NCI-H510A (cell line): ENCODE measurements at regions not wholly inside any gene's neighbourhood (a gene's known extent, or its start where the extent isn't known, plus 50 kb on each side); places are given as distances from the start of the nearest gene placed in this dataset.

Experiments
- DNase-seq: peaks from one replicate; lab custom pipeline; 2025; lab: John Stamatoyannopoulos, UW

DNA sequence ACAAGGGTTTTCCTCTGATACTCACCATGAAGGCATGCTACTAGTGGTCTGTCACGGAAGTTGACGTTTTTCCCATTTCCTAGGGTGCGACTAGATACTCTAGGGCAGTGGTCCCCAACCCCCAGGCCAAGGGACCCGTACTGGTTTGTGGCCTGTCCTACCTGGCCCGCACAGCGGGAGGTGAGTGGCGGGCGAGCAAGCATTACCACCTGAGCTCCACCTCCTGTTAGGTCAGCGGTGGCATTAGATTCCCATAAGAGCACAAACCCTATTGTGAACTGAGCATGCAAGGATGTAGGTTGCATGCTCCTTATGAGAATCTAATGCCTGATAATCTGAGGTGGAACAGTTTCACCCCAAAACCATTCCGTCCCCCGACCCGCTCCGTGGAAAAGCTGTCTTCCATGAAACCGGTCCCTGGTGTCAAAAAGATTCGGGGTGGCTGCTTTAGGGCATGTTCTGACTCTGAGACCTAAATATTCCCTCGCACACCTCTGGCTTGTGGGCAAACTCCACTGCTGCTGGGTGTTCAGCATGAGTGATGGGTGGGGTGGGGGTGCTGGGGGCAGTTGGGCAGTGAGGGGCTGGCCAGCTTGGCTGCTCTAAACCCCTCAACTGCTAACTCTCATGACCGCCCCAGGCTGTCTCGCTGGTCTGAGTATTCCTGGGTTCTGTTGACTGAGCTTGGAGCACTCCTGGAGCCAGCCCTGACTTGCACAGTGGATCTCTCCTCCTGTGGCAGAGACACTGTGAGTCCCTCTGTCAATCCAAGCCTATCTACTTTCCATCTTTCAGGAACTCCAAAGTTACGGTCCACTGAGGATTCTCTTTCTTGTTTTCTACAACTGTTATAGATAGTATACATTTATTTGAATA, 78.3 kb upstream of the NEK6 start:
- DNase-seq, result no peak

DNA sequence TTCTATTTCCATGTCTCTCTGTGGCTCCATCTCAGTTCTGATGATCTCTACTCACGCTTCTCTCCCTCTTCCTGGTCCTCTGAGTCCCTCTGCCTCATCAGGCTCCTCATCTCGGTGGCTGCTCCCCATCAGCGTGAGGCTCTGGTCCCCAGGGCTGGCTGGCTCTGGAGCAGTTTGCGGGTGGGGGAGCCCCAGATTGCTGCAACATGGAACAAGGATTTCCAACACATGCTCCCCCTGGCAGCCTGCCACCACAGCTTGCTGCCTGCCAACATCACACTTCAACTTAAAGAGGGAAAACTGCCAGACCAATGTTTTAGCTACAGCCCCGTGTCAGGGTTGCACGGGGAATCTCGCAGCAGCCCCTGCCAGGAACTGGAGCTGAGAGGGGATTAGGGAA, 77.2 kb upstream of the NEK6 start:
- no peak for DNase-seq

DNA sequence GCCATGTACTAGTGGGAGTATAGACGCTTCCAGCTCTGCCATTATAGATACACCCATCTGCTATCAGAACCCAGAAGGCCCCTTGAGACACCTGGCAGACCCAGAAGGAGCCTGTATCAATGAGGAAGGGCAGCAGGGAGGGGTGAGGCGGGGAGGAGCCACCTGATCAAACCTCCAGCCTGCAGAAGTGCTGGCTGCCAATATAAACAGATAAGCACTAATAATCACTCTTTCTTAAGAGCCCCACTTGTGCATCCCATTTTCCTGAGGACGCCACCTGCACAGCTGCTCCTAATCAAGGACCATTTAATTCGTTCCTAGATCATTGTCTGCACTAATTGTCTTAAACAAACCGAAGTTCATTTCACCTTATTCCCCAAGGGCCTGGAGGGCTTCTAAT, 75.0 kb upstream of the NEK6 start:
- DNase-seq, result no peak

DNA sequence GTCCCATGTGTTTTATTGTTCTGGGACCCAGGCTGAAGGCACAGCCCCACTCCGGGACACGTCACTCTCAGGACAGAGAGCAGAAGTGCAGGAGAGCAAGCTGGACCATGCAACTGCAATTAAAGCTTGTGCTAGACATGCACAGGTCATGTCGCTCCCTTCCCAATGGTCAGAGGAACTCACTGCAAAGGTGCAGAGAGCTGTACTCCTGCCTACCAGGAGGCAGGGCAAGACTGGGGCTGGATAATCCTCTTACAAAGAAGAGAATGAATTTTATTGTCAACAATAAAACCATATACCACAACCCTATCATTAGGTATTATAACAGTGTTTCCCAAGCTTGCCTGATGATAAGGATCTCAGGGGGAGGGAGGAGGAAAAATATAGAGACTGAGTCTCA, 74.0 kb upstream of the NEK6 start:
- DNase-seq, result no peak

DNA sequence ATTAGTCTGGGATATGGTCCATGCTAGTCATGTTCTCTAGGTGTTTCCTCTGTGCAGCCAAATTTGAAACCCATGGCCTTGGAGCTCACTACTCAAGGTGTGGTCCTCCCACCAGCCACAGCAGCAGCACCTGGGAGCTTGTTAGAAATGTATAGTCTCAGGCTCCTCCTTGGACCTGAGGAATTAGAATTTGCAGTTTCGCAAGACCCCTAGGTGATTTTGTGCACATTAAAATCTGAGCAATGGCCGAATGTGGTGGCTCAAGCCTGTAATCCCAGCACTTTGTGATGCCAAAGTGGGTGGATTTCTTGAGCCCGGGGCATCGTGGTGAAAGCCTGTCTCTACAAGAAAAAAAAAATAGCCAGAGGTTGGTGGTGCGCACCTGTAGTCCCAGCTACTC, 72.3 kb upstream of the NEK6 start:
- no peak for DNase-seq

DNA sequence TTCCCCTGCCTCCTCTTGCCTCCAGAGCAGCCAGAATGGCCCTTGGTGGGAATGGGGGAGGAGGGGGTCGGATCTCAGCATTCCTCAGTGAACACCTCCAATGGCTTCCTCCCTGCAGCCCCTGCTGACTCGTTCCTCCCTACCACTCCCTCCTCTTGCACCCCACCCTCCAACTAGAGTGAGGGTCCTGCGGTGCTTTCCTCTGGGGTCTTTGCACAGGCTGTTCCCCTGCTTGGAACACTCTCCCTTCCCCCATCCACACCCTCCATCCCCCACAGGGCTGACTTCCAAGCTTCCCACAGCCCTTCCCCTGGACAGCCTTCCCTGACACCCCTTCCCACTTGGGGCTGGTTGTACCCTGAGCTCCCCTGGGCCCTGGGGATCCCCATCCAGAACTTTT, 70.4 kb upstream of the NEK6 start:
- DNase-seq, result no peak

DNA sequence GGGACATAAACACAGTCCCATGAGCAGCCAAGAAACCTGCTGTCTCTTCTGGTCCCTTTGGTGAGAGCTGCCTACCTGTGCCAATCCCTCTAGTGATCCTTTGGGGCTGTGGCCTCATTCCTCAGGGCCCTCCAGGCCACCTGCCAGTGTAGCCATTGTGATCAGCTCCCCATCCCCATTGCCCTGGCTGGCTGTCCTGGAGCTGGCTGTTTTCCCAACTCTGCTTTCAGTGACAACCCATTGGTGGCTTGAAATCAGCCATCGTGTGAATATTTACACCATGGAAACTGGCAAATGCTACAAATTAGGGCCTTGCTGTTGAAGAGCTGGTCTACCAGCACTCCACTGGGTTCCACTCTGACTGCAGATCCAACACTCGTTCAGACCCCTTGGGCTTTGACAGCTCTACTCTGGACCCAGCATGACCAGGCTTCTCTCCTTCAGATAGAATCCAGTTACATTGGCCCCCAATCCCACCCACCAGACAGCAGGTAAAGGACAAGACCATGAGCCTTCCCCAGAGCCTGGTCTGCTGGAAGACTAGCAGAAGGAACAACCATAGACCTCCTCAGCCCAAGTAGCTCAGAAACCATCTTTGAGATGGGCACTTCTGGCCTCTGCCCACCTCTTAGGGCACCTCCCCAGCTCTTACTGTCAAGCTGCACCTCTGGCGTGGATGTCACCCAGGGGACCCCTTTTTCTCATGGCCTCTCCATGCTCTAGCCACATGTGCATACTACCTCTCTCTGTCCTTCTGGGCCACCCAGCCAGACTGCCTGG, 69.2 kb upstream of the NEK6 start:
- DNase-seq, result no peak

DNA sequence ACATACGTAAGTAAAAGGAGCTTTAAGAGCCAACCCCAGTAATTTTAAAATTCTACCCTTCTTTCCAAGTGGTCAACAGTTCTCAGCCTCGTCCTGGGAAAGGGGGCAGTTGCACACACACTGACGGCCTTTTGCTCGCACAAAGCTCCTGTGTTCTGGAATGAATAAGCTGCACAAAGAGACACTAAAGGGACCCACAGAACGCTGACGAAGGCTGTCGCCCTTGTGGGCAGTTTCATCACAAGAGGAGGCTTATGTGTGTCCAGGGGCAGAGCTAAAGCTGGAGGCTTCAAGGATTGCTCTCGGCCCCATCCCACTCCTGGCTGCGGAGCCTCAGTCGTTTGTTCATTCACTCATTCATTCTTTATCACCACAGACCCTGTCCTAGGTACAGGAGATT, 67.0 kb upstream of the NEK6 start:
- no peak for DNase-seq

DNA sequence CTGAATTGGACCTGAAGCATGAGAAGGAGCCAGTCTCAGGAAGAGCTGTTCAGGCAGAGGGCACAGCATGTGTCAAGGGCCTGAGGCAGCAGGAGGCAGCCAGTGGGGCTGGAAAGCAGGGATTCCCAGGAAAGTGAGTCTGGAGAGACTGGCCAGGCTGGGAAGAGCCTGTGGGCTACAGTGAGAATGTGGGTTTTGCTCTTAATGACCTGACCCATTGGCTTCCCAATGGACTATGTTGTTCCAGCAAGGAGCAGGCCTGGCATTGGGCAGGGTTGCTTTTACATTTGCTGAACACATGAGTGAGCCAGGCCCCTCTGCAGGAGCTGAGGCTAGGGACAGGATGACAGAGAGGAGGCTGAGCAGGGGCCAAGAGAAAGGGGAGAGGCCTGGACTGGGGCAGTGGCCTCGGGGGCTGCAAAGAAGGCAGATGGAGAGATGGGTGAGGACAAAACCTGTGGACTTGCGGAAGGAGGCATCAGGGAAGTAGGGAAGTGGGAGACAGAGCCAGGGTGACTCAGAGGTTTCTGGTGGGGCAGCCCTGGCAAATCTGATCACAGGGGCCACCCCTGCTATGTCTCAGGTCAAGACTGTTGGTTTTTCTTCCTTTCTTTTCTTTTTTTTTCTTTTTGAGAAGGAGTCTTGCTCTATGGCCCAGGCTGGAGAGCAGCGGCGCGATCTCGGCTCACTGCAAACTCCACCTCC, 65.9 kb upstream of the NEK6 start:
- DNase-seq, result no peak

DNA sequence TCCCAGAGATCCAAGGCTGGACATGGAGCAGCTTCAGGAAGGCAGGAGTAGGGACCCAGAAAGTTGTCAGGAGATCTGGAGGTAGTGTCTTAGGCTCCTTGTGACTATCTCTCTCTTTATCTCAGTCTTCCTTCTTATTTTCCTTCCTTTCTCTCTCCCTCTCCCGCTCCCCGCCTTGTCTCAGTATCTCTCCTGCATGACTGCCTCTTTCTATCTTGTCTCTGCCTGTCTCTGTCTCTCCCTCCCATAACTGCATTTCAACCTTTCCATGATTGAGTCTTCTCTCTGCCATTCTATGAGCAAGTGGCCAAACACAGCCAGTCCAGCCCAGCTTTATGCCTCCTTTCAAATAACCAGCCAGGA, 61.0 kb upstream of the NEK6 start:
- no peak for DNase-seq

DNA sequence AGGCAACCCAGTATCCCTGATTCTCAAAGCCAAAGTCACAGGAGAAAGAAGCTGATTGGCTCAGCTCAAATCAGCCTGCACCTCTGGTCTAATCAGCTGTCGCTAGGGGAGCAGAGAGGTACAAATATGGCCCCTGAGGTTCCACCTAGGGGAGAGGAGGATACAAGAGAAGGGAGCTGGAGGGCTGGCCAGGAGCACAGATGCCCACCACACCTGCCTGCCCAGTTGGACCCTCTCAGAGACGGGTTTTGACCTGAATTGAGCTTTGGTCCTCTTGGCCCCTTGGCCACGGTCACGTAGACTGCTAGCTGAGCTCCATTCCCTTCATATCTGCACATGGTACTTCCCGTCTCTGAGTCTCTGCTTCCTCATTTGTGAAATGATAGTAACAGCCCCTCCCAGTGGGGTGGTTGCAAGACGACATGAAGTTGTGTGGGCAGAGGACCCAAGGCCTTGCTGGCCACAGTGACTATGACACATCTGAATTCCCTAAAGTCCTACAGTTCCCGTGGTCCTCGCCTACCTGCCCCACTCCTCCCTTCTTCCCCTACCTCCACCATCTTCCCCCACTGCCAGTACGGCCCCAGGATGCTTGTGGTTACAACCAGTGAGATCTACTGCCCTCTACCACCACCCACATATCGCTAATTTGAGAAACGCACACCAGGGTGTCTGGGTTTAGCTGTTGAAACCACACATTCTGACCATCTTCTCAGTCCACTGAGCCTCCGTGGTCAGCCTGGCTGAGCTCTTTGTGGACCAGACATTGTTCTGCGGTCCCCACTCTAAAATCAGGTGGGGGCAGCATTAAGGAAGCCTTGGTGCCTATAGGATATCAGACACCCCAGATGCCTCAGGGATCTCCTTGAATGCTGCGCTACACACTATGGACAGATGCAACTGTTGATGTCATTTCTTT, 60.3 kb upstream of the NEK6 start:
- DNase-seq, result no peak

DNA sequence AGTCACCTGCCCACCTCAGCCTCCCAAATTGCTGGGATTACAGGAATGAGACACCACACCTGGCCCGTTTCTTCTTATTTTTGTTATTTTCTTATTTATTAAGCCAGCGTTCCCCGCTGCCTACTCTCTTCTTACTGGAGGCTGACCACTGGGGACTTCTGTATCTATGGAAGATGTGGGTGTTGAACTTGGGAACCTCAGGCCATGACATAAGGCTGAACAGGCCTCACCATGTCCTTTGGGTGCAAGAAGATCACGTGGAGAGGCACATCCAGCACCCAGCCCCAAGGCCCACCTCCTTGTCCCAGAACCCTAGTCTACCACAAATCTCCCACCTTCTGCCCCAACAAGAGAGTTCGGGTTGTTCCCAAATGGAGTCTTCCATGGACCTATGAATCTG, 59.4 kb upstream of the NEK6 start:
- DNase-seq, result no peak

DNA sequence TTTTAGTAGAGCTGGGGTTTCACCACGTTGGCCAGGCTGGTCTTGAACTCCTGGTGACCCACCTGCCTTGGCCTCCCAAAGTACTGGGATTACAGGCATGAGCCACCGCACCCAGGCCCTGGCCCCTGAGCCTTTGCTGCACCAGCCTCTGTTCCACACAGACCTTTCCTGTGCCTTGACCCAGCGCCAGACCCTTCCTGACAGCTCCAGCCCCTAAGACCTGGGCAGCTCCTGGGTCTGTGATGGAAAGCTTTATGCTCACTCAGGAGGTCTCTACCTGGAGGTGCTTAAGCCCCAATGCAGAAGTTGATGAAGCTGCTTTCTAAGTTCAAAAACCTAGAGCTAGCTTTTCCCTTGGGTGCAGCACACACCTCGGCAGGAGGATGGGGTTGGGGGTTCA, 58.8 kb upstream of the NEK6 start:
- DNase-seq, result no peak

DNA sequence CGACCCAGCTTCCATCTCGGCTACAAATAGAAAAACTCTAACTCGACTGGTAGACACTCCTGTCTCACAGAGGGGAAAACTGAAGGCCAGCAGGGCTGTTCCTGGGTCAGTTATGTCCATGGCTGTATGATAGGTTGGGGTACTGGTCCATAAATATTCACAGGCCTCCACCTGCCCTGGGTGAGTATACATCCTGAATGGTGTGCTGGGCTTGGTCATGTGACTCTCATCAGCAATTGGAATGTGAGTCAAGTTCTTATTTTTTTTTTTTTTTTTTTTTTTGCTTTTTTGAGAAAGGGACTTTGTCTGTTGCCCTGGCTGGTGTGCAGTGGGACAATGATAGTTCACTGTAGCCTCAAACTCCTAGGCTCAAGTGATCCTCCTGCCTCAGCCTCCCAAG, 58.3 kb upstream of the NEK6 start:
- DNase-seq, result no peak

DNA sequence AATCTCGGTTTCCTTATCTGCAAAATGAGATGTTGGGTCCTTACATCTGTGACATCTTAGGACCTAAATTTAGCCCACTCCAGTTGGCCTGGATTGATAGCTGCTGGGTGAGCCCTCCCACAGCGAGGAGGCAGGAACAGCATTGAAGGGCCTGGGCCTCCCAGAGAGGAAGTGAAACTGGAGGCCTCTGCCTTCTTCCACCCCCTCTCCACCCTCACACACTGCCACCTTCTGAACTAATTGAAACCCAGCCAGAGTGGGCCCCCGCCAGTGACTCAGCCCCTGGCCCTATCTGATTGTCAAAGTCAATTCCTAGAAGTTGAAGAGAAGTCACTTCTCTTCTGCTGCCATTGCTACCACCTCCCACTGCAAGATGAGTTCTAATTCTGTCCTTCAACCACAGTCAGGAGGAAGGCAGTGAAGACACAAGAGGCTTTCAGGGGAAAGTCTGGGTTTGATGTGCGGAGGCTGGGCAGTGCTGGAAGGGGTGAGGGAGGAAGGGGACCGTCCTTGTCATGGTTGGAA, 55.2 kb upstream of the NEK6 start:
- no peak for DNase-seq

DNA sequence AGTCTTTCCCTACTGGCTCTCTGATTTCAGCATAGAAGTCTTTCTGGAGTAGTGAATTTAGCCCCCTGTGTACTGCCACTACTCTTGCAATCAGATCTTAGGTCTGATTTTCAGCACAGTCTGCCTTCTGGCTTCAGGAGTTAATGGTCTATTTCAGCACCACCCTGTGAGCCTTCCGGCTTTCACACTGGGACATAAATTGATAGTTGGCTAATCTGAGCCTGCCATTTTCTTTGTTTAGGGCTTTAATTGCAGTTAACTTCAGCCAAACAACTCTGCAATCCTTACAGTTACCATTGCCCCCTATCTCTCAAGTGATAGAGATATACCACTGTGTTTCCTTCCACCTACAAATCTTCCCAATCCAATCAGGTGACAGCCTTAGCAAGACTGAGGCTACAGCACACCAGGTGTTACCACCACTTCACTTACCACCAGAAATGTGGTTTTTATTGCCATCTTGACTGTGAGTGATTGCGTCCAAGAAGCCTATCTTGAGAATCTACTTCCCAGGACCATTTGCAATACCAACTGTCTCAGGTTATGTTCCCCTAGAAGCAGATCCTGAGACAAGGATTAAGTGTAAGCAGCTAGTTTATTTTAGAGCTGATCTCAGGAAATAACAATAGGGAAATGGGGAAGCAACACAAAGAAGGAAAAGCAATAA, 51.9 kb upstream of the NEK6 start:
- DNase-seq, result no peak

DNA sequence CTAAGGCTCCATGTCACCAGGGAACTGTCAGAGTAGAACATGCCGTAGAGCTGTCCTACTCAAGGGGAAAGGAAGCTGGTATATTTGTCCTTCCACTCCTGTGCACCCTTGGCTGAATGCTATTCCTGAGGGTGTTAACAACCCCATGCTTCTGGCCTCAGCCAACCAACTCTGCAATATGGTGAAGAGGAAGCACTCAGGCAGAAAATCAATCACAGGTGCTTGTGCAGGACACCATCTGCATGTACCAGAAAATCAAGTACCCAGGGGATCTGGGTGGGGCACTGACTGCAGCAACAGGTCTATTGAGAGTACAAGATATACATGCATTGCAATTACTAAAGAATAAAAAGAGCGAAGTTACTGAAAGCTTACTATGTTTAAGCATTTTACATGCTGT, 51.4 kb upstream of the NEK6 start:
- DNase-seq, result peak; percentile 81
